AG04450 (cell line): ENCODE measurements at regions not wholly inside any gene's neighbourhood (a gene's known extent, or its start where the extent isn't known, plus 50 kb on each side); places are given as distances from the start of the nearest gene placed in this dataset.

Experiments used
- CTCF ChIA-PET: fragments of 300-600, 350-600 bp; formaldehyde crosslinking; extraction: SDS; loops from one replicate; lab custom pipeline; 2022; ENCODE audit warnings: antibody characterized with exemption, inconsistent platforms; lab: Charles Lee
- POLR2A ChIA-PET: fragments of 350-600 bp; formaldehyde crosslinking; extraction: SDS; loops from one replicate; lab custom pipeline; 2021; ENCODE audit warnings: antibody characterized with exemption, inconsistent platforms; lab: Yijun Ruan, JAX
- DNase-seq: peaks from one replicate; pipeline ENCODE4 v3.0.0-alpha.2; 2011; ENCODE audit warnings: low read depth, low spot score
- H3K27ac ChIP-seq: one replicate; pipeline ENCODE4 v1.5.1; 2012; ENCODE audit warnings: low read depth, low read length, control low read depth
- H3K27me3 ChIP-seq: one replicate; pipeline ENCODE4 v1.6.0; 2012; ENCODE audit warnings: low read length; ENCODE audit not compliant: control insufficient read depth, insufficient read depth
- H3K4me3 ChIP-seq: 2 replicates; pipeline ENCODE4 v1.5.1; 2011; ENCODE audit warnings: mild to moderate bottlenecking, low read depth, low read length, control low read depth
- H3K9me3 ChIP-seq: 2 replicates; pipeline ENCODE4 v1.5.1; 2012; ENCODE audit warnings: low read length; ENCODE audit not compliant: control insufficient read depth, insufficient read depth
- CTCF ChIP-seq: IDR thresholded peaks from 2 replicates; pipeline ENCODE4 v1.5.1; 2011; ENCODE audit warnings: low read depth, low read length, control low read depth, inconsistent platforms

GRCh38 chr13:112143046-112143752, 76.2 kb downstream of the SOX1 start:
- no peak for TF ChIP-seq CTCF
- CTCF ChIA-PET: no interaction called here
- POLR2A ChIA-PET: no interaction called here

GRCh38 chr13:112143753-112144615, 77.0 kb downstream of the SOX1 start:
- peaks cover 56% of the 10 kb centered on the region for H3K9me3 ChIP-seq
- no peaks in the 10 kb centered on the region for H3K27me3 ChIP-seq
- POLR2A ChIA-PET: no interaction called here
- no peak overlapping the region for H3K4me3 ChIP-seq
- no peak for TF ChIP-seq CTCF
- CTCF ChIA-PET: no interaction called here
- no peak overlapping the region for H3K27ac ChIP-seq
- no peak for DNase-seq

More at GRCh38 chr13:112143046-112143752, 76.2 kb downstream of the SOX1 start:
- no peak overlapping the region for H3K27ac ChIP-seq
- H3K27me3 ChIP-seq: no peaks in the 10 kb centered on the region
- no peak overlapping the region for H3K4me3 ChIP-seq
- H3K9me3 ChIP-seq: peaks cover 56% of the 10 kb centered on the region
- no peak for DNase-seq

- CTCF ChIA-PET: no interaction called here
- no peak overlapping the region for H3K4me3 ChIP-seq
- peaks cover 64% of the 10 kb centered on the region for H3K9me3 ChIP-seq
- POLR2A ChIA-PET: no interaction called here
- no peak for TF ChIP-seq CTCF
- H3K27ac ChIP-seq: no peak overlapping the region
- no peak for DNase-seq
- H3K27me3 ChIP-seq: no peaks in the 10 kb centered on the region
Measured at GRCh38 chr13:112144616-112145550, 77.9 kb downstream of the SOX1 start.

- ChIA-PET POLR2A (no interaction called here), CTCF (no interaction called here)
- no peak overlapping the region for H3K27ac ChIP-seq
- H3K9me3 ChIP-seq: peaks cover 67% of the 10 kb centered on the region
- no peaks in the 10 kb centered on the region for H3K27me3 ChIP-seq
- no peak for TF ChIP-seq CTCF
- no peak for DNase-seq
- H3K4me3 ChIP-seq: no peak overlapping the region
Measured at GRCh38 chr13:112145551-112146360, 78.8 kb downstream of the SOX1 start.
